H1 (cell line): ENCODE measurements at regions not wholly inside any gene's neighbourhood (a gene's known extent, or its start where the extent isn't known, plus 50 kb on each side); places are given as distances from the start of the nearest gene placed in this dataset.

ENCODE experiments used
- CTCF ChIA-PET: fragments of 300-600 bp; sonication (Branson Sonifier 250); formaldehyde crosslinking; loops from one replicate; lab custom pipeline; 2021; ENCODE audit not compliant: partially characterized antibody; lab: Charles Lee
- POLR2A ChIA-PET: fragments of 300-600 bp; sonication (Branson Sonifier 250); formaldehyde crosslinking; loops from one replicate; lab custom pipeline; 2021; ENCODE audit warnings: inconsistent platforms; ENCODE audit not compliant: partially characterized antibody; lab: Charles Lee
- DNase-seq, 2 experiments: peaks; one replicate each; pipeline versions ENCODE4 v3.0.0 to v3.0.0-alpha.2; 2010 to 2022; ENCODE audit warnings: low spot score in 2 of 2, low read depth in 1 of 2, mixed read lengths in 1 of 2
- FAIRE-seq: peaks from 2 replicates; lab custom pipeline; 2011; peaks lifted over from hg19 to GRCh38; lab: Jason Lieb, UNC
- H2AFZ ChIP-seq: 2 replicates; pipeline ENCODE4 v1.8.1; 2012; ENCODE audit warnings: low read length, inconsistent platforms
- H2AK5ac ChIP-seq: 2 replicates; pipeline ENCODE4 v1.6.1; 2013; ENCODE audit warnings: low read depth, low read length
- H2BK120ac ChIP-seq: replicated peaks from 2 replicates; pipeline ENCODE3; 2013; ENCODE audit warnings: low read depth, low read length, inconsistent platforms
- H2BK12ac ChIP-seq: 2 replicates; pipeline ENCODE4 v1.6.1; 2013; ENCODE audit warnings: low read depth, low read length
- H2BK15ac ChIP-seq: 2 replicates; pipeline ENCODE4 v1.6.1; 2013; ENCODE audit warnings: low read length
- H2BK20ac ChIP-seq: 2 replicates; pipeline ENCODE4 v1.6.1; 2013; ENCODE audit warnings: low read length
- H2BK5ac ChIP-seq: 2 replicates; pipeline ENCODE4 v1.6.1; 2013; ENCODE audit warnings: low read depth, low read length
- H3K14ac ChIP-seq: 2 replicates; pipeline ENCODE4 v1.6.1; 2013; ENCODE audit warnings: inconsistent platforms; ENCODE audit not compliant: insufficient read length
- H3K18ac ChIP-seq: 2 replicates; pipeline ENCODE4 v1.6.1; 2013; ENCODE audit warnings: low read length; ENCODE audit errors: extremely low read depth
- H3K23ac ChIP-seq: 2 replicates; pipeline ENCODE4 v1.6.1; 2013; ENCODE audit warnings: inconsistent platforms; ENCODE audit not compliant: insufficient read length
- H3K23me2 ChIP-seq: 2 replicates; pipeline ENCODE4 v1.6.1; 2013; ENCODE audit warnings: low read depth, low read length
- H3K27ac ChIP-seq: 2 replicates; pipeline ENCODE4 v1.6.1; 2011; ENCODE audit warnings: low read depth, low read length, inconsistent platforms
- H3K27me3 ChIP-seq, 4 experiments: replicated peaks in 1 of 4; 1 replicate in 1 of 4; 2 replicates in 3 of 4; pipeline versions ENCODE4 v1.6.1 to v1.8.1; 2011 to 2013; ENCODE audit warnings: low read length in 3 of 4, mild to moderate bottlenecking in 3 of 4, inconsistent platforms in 2 of 4, mixed read lengths in 2 of 4, moderate library complexity in 1 of 4; ENCODE audit not compliant: control insufficient read depth in 3 of 4, insufficient read depth in 3 of 4; ENCODE audit errors: extremely low read depth in 1 of 4
- H3K36me3 ChIP-seq, 4 experiments: 2 replicates each; pipeline versions ENCODE4 v1.6.1 to v1.8.1; 2011 to 2013; ENCODE audit warnings: mild to moderate bottlenecking in 4 of 4, low read length in 3 of 4, moderate library complexity in 2 of 4, control low read depth in 1 of 4, inconsistent platforms in 1 of 4; ENCODE audit not compliant: insufficient read depth in 4 of 4, control insufficient read depth in 2 of 4
- H3K4ac ChIP-seq: replicated peaks from 2 replicates; pipeline ENCODE3; 2013; ENCODE audit warnings: low read length, low read depth, mixed read lengths, inconsistent platforms; ENCODE audit not compliant: insufficient read length
- H3K4me1 ChIP-seq, 4 experiments: replicated peaks in 1 of 4; 1 replicate in 1 of 4; 2 replicates in 3 of 4; pipeline versions ENCODE4 v1.6.1 to v1.8.1; 2011 to 2013; ENCODE audit warnings: low read length in 3 of 4, inconsistent platforms in 2 of 4, mixed read lengths in 1 of 4; ENCODE audit not compliant: insufficient read depth in 4 of 4, control insufficient read depth in 3 of 4
- H3K4me2 ChIP-seq, 2 experiments: 2 replicates each; pipeline versions ENCODE4 v1.6.1 to v1.8.1; 2011 to 2013; ENCODE audit warnings: low read depth in 2 of 2, low read length in 2 of 2, control low read depth in 1 of 2, inconsistent platforms in 1 of 2, mild to moderate bottlenecking in 1 of 2; ENCODE audit not compliant: insufficient read depth in 1 of 2
- H3K4me3 ChIP-seq, 4 experiments: fragments of 200-600, 300-600 bp in 1 of 4; sonication (generic), shearing (Covaris generic), sonication (Bioruptor Twin) in 1 of 4; 2 replicates each; pipeline versions ENCODE4 v1.5.1 to v1.8.1; 2011 to 2016; ENCODE audit warnings: low read length in 4 of 4, low read depth in 3 of 4, control low read depth in 2 of 4, inconsistent platforms in 2 of 4, mild to moderate bottlenecking in 2 of 4, mixed read lengths in 1 of 4, moderate library complexity in 1 of 4; ENCODE audit not compliant: insufficient read depth in 2 of 4; ENCODE audit errors: extremely low read depth in 1 of 4
- H3K56ac ChIP-seq: replicated peaks from 2 replicates; pipeline ENCODE3; 2013; ENCODE audit warnings: low read depth, mild to moderate bottlenecking, mixed read lengths, low read length, inconsistent platforms; ENCODE audit not compliant: insufficient read length
- H3K79me1 ChIP-seq: 2 replicates; pipeline ENCODE4 v1.6.1; 2013; ENCODE audit warnings: low read depth, low read length, control low read depth
- H3K79me2 ChIP-seq, 2 experiments: 2 replicates each; pipeline versions ENCODE4 v1.6.1 to v1.8.1; 2012 to 2013; ENCODE audit warnings: low read length in 2 of 2, mild to moderate bottlenecking in 2 of 2, inconsistent platforms in 1 of 2; ENCODE audit not compliant: insufficient read depth in 2 of 2, control insufficient read depth in 1 of 2
- H3K9ac ChIP-seq, 4 experiments: replicated peaks in 1 of 4; 1 replicate in 1 of 4; 2 replicates in 3 of 4; pipeline versions ENCODE4 v1.6.1 to v1.8.1; 2011 to 2013; ENCODE audit warnings: low read depth in 3 of 4, low read length in 3 of 4, control low read depth in 2 of 4, mild to moderate bottlenecking in 2 of 4, moderate library complexity in 2 of 4, inconsistent platforms in 1 of 4; ENCODE audit errors: extremely low read depth in 1 of 4
- H3K9me3 ChIP-seq, 2 experiments: 2 replicates each; pipeline versions ENCODE4 v1.6.1 to v1.8.1; 2012 to 2013; ENCODE audit warnings: mild to moderate bottlenecking in 2 of 2, moderate library complexity in 2 of 2, control low read depth in 1 of 2, inconsistent platforms in 1 of 2, low read depth in 1 of 2, low read length in 1 of 2, mixed read lengths in 1 of 2; ENCODE audit not compliant: insufficient read depth in 2 of 2
- H4K20me1 ChIP-seq, 2 experiments: replicated peaks in 1 of 2; 2 replicates each; pipeline versions ENCODE3 to v1.8.1; 2011 to 2013; ENCODE audit warnings: inconsistent platforms in 2 of 2, low read length in 2 of 2, mild to moderate bottlenecking in 1 of 2; ENCODE audit not compliant: insufficient read depth in 2 of 2, control insufficient read depth in 1 of 2
- H4K5ac ChIP-seq: 2 replicates; pipeline ENCODE4 v1.6.1; 2013; ENCODE audit warnings: low read length, low read depth, mixed read lengths, inconsistent platforms; ENCODE audit not compliant: insufficient read length
- H4K8ac ChIP-seq: 2 replicates; pipeline ENCODE4 v1.8.0; 2013; ENCODE audit warnings: mild to moderate bottlenecking, moderate library complexity, low read length, inconsistent platforms; ENCODE audit not compliant: insufficient read depth; ENCODE audit errors: extremely low read depth
- H4K91ac ChIP-seq: replicated peaks from 2 replicates; pipeline ENCODE3; 2013; ENCODE audit warnings: low read length, mixed read lengths, inconsistent platforms; ENCODE audit not compliant: insufficient read length
- BRCA1 ChIP-seq: IDR thresholded peaks from 2 replicates; pipeline ENCODE4 v1.6.1; 2012; ENCODE audit warnings: low read depth, low read length, improper control_type of control experiment
- CBX8 ChIP-seq: fragments of 300-800, 300-1000 bp; sonication (generic); IDR thresholded peaks from 2 replicates; pipeline ENCODE4 v1.7.1; 2016; ENCODE audit warnings: low read depth, low read length, borderline replicate concordance
- CTBP2 ChIP-seq: IDR thresholded peaks from 2 replicates; pipeline ENCODE4 v1.7.0; 2011; ENCODE audit warnings: borderline replicate concordance, mild to moderate bottlenecking, moderate library complexity, mixed read lengths, low read length; ENCODE audit not compliant: insufficient read depth, insufficient read length
- HDAC6 ChIP-seq: IDR thresholded peaks from one replicate; pipeline ENCODE4 v1.7.1; 2012; ENCODE audit warnings: low read depth, mild to moderate bottlenecking, inconsistent platforms, low read length, moderate library complexity
- MAX ChIP-seq: IDR thresholded peaks from 2 replicates; pipeline ENCODE4 v1.6.1; 2012; ENCODE audit warnings: inconsistent platforms
- POLR2A ChIP-seq, 2 experiments: IDR thresholded peaks; 1 replicate in 1 of 2; 2 replicates in 1 of 2; pipeline ENCODE4 v1.6.1; 2011; ENCODE audit warnings: low read depth in 2 of 2, low read length in 2 of 2, mild to moderate bottlenecking in 2 of 2; ENCODE audit errors: control extremely low read depth in 1 of 2
- POU5F1 ChIP-seq: IDR thresholded peaks from 2 replicates; pipeline ENCODE4 v1.6.1; 2011; ENCODE audit warnings: low read depth, mild to moderate bottlenecking, low read length, moderate library complexity
- SP1 ChIP-seq: IDR thresholded peaks from 2 replicates; pipeline ENCODE4 v1.6.1; 2011; ENCODE audit warnings: low read depth, low read length
- SRF ChIP-seq: IDR thresholded peaks from 2 replicates; pipeline ENCODE4 v1.6.1; 2011; ENCODE audit warnings: mild to moderate bottlenecking, low read depth, low read length, moderate library complexity
- WGBS, 2 experiments: shearing (Covaris generic) in 1 of 2; methylation state at CpG; one replicate each; pipeline versions ENCODE4 v1.1.6 to v1.1.7; 2013 to 2015; ENCODE audit warnings: low lambda C conversion rate in 2 of 2, mixed read lengths in 2 of 2, inconsistent platforms in 1 of 2, low coverage in 1 of 2, missing lambda C conversion rate in 1 of 2; ENCODE audit not compliant: insufficient replicate concordance in 2 of 2, insufficient coverage in 1 of 2, insufficient read length in 1 of 2; ENCODE audit errors: extremely low coverage in 1 of 2, missing lambda C conversion rate in 1 of 2; 5-methylcytosine and 5-hydroxymethylcytosine counted together

GRCh38 chr10:132997517-132998265 lies 55.3 kb upstream of the CFAP46 start:
- 88% methylated on average over 22 of the region's 22 CpGs; no CpG with 5 or more reads in 1 of the 2 experiments for WGBS, 2 experiments
- Histone ChIP-seq H4K91ac (no peak overlapping the region), H3K79me2 (no peaks in the 10 kb centered on the region), H3K4me1 (no peaks in the 10 kb centered on the region), H3K27me3 (no peaks in the 10 kb centered on the region), H3K9me3 (no peaks in the 10 kb centered on the region), H2BK5ac (peak overlapping the region; percentile 84; the same call in 1 of the 2 replicates), H3K4ac (no peak overlapping the region), H3K18ac (no peak overlapping the region), H4K20me1 (peaks cover 0 to 2% of the 10 kb centered on the region in 2 experiments), H2AFZ (no peak overlapping the region), H2BK120ac (no peak overlapping the region), H3K27ac (no peak overlapping the region), H2BK15ac (0 out of 2 replicates have a peak overlapping the region, but pooled peaks have one; percentile 31), H3K23me2 (no peaks in the 10 kb centered on the region), H3K14ac (no peak overlapping the region), H2AK5ac (no peak overlapping the region), H3K9ac (no peak overlapping the region), H3K4me3 (no peak overlapping the region), H3K56ac (no peak overlapping the region), H3K36me3 (no peaks in the 10 kb centered on the region), H2BK20ac (no peak overlapping the region), H4K5ac (no peak overlapping the region), H3K23ac (no peak overlapping the region), H3K4me2 (no peak overlapping the region), H4K8ac (no peak overlapping the region), H2BK12ac (0 out of 2 replicates have a peak overlapping the region, but pooled peaks have one; percentile 63), H3K79me1 (no peaks in the 10 kb centered on the region)
- TF ChIP-seq CTBP2: no peak
- no peak for TF ChIP-seq SP1
- no peak for TF ChIP-seq POLR2A (IDR thresholded peaks at IDR 0.05; ENCODE audit: control extremely low read depth in 1 of 2, low read depth in 2 of 2, low read length in 2 of 2)
- TF ChIP-seq SRF: no peak
- TF ChIP-seq POU5F1: no peak
- TF ChIP-seq BRCA1: no peak
- TF ChIP-seq MAX: no peak
- no peak for TF ChIP-seq CBX8
- TF ChIP-seq HDAC6: no peak
- no peak for DNase-seq
- POLR2A ChIA-PET: no interaction called here
- FAIRE-seq: no peak
- CTCF ChIA-PET: interaction anchor here (1.1 kb wide), 1 partner anchor 26 kb away, joined by 3 read pairs; no protein-coding TSS in a partner anchor
